PFSK-1 (cell line): ENCODE measurements at regions not wholly inside any gene's neighbourhood (a gene's known extent, or its start where the extent isn't known, plus 50 kb on each side); places are given as distances from the start of the nearest gene placed in this dataset.

Experiments used
- FOXP2 ChIP-seq: optimal IDR thresholded peaks from 2 replicates; pipeline ENCODE3; 2011; ENCODE audit warnings: borderline replicate concordance, control low read depth, inconsistent platforms; ENCODE audit not compliant: insufficient read depth; ENCODE audit errors: extremely low read length, extremely low read depth
- POLR2AphosphoS5 ChIP-seq: IDR thresholded peaks from 2 replicates; pipeline ENCODE4 v1.6.1; 2012; ENCODE audit warnings: low read depth, mild to moderate bottlenecking, control low read depth, low read length, moderate library complexity
- REST ChIP-seq, 2 experiments: IDR thresholded peaks; 2 replicates each; pipeline versions ENCODE4 v1.6.1 to v1.8.0; 2011 to 2012; ENCODE audit warnings: low read depth in 2 of 2, low read length in 2 of 2, control low read depth in 1 of 2, inconsistent platforms in 1 of 2, mild to moderate bottlenecking in 1 of 2, moderate library complexity in 1 of 2; ENCODE audit not compliant: insufficient read depth in 1 of 2
- SIN3A ChIP-seq: IDR thresholded peaks from 2 replicates; pipeline ENCODE4 v1.6.1; 2012; ENCODE audit warnings: mild to moderate bottlenecking, low read length, moderate library complexity, borderline replicate concordance; ENCODE audit not compliant: insufficient read depth
- TAF1 ChIP-seq: IDR thresholded peaks from 2 replicates; pipeline ENCODE4 v1.6.1; 2012; ENCODE audit warnings: low read length, control low read depth, borderline replicate concordance; ENCODE audit not compliant: insufficient read depth

GRCh38 chr10:94264085-94264484 is 98.7 kb downstream of the NOC3L start:
- no peak for TF ChIP-seq POLR2AphosphoS5
- no peak for TF ChIP-seq REST (IDR thresholded peaks at IDR 0.05; ENCODE audit: insufficient read depth in 1 of 2, low read depth in 2 of 2, low read length in 2 of 2)
- no peak for TF ChIP-seq TAF1
- TF ChIP-seq FOXP2 = no peak
- no peak for TF ChIP-seq SIN3A

DNA sequence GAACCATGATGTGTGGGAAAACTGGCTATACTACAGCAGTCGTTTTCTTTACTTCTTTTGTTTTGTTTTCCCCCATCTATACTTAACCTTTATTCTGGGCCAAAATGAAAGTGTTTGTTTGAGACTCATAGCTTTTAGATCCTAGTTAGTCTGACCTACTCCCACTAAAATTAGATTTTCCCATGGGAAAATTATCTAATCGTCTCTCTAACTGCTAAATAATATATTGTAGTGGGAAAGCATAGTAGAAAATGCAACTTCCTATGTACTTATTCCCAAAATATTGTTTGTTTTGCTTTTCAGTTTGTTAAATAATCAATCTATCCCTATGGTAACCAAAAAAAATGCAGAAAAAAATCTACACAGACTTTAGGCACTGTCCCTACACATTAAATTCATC is 96.6 kb downstream of the NOC3L start:
- TF ChIP-seq SIN3A (no peak), TAF1 (no peak), REST (IDR thresholded peaks at IDR 0.05; ENCODE audit: insufficient read depth in 1 of 2, low read depth in 2 of 2, low read length in 2 of 2) (no peak), POLR2AphosphoS5 (no peak), FOXP2 (no peak)

GRCh38 chr10:94268652-94269051 is 94.1 kb downstream of the NOC3L start:
- TF ChIP-seq TAF1 (no peak), FOXP2 (no peak), POLR2AphosphoS5 (no peak), SIN3A (no peak), REST (IDR thresholded peaks at IDR 0.05; ENCODE audit: insufficient read depth in 1 of 2, low read depth in 2 of 2, low read length in 2 of 2) (no peak)

DNA sequence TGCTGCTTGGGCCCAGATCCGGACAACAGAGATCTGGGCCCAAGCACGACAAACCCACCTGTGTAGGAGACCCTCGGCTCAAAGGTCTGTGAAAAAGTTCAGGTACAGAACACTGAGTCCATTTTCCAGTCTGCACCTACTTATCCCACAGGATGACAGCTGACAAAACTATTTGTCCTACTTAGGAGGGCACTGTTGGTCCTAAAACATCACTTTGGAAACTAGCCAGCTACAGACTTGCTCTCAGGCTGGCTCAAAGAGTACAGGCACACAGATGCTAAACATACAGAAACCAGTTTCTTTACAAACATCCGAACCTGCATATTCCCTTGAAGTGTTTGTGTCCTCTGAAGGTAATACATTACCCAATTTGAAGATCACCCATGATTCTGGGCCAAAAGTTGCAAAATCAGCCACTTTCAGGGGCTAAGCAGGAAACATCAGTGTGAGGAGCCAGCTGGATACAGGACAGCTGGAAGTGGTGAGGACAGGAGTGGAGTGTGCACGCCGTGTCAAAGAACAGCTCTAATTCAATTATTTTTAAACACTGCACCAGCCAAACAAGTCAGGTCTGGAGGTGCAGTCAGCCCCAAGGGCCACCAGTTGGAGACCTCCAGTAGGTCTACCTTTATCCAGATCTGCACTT is 88.5 kb downstream of the NOC3L start:
- no peak for TF ChIP-seq POLR2AphosphoS5
- TF ChIP-seq FOXP2 = no peak
- no peak for TF ChIP-seq TAF1
- TF ChIP-seq REST (IDR thresholded peaks at IDR 0.05; ENCODE audit: insufficient read depth in 1 of 2, low read depth in 2 of 2, low read length in 2 of 2) = no peak
- TF ChIP-seq SIN3A = no peak

GRCh38 chr10:94276140-94276539 is 86.6 kb downstream of the NOC3L start:
- no peak for TF ChIP-seq REST (IDR thresholded peaks at IDR 0.05; ENCODE audit: insufficient read depth in 1 of 2, low read depth in 2 of 2, low read length in 2 of 2)
- no peak for TF ChIP-seq FOXP2
- TF ChIP-seq POLR2AphosphoS5 = no peak
- TF ChIP-seq SIN3A = no peak
- TF ChIP-seq TAF1 = no peak
